ENCODE measurements at regions not wholly inside any gene's neighbourhood (a gene's known extent, or its start where the extent isn't known, plus 50 kb on each side); places are given as distances from the start of the nearest gene placed in this dataset.

- TF ChIP-seq CTCF (IDR thresholded peaks at IDR 0.05; ENCODE audit: insufficient read depth, low read depth, low read length) (no peak), EZH2 (IDR thresholded peaks at IDR 0.05; ENCODE audit: insufficient read depth, low read length) (no peak)
Observed at GRCh38 chr9:86672966-86673365, 274.3 kb downstream of the GAS1 start.

All from astrocyte (in vitro differentiated cells and primary cell).